ENCODE measurements at regions not wholly inside any gene's neighbourhood (a gene's known extent, or its start where the extent isn't known, plus 50 kb on each side); places are given as distances from the start of the nearest gene placed in this dataset.

DNA sequence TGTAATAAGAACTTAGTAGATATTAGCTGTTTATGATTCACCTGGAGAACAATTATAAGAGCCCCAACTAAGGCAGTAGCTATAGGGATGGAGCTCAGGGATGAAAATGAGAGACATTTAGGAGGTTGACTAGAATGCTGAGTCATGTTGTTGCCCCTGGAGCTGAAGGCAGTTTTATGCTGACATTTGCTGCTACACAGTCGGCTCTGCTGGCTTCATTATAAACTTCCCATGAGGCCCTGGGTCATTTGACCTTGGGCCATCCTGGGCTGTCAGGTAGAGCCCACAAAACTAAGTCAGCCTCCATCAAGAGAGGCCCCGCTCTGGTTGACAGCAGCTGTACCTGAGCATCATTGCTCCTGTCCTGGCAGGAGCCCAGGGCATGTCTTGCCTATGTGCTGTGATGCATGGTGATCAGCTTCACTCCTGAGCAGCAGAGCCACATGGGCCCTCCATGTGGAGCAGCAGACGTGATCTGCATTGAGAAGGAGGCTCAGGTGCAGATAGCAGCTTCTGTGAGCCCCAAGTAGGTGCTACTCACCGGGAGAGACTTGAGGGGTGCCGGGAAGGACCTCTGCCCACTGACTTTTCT is 112.4 kb downstream of the TBX19 start:
- TF ChIP-seq GATA3 (IDR thresholded peaks at IDR 0.05; ENCODE audit: low read depth, low read length) (no peak), GATA2 (IDR thresholded peaks at IDR 0.05; ENCODE audit: low read depth, low read length) (no peak)

Data from SH-SY5Y (cell line).